ENCODE measurements at regions not wholly inside any gene's neighbourhood (a gene's known extent, or its start where the extent isn't known, plus 50 kb on each side); places are given as distances from the start of the nearest gene placed in this dataset.

DNA sequence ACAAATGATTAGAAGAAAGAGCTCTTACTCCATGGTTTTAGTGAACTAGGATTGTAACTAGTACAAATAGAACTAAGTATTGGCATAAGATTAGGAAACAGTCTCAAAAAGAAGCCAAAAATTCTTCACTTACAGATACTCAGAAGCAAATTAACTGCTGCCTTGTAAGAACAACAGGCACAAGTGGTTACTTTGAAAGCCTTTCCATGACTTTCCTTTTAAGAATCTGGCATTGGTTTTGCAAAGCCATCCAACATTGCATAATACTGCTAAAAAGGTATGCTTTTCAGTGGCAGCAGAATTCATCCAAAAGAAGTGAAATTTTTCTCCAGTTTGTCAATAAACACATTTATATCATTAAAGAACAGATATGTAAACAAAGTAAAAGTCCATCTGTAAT, 126.8 kb upstream of the ODAD2 start:
- TF ChIP-seq CTCF (IDR thresholded peaks at IDR 0.05; ENCODE audit: low read depth, low read length) = no peak
- no peak for TF ChIP-seq EZH2phosphoT487 (IDR thresholded peaks at IDR 0.05; ENCODE audit: low read depth)
